GM18520 (cell line): ENCODE measurements at regions not wholly inside any gene's neighbourhood (a gene's known extent, or its start where the extent isn't known, plus 50 kb on each side); places are given as distances from the start of the nearest gene placed in this dataset.
"Not testable (repeated sequence)": the region's sequence is repeated elsewhere in the genome, so short reads cannot be mapped to it uniquely, and the experiment has no call there.

Experiments
- ATAC-seq: cut with Tn5 transposase; IDR thresholded peaks from one replicate; pipeline ENCODE4 v1.9.1; 2021; ENCODE audit not compliant: unreplicated experiment

GRCh38 chr7:65069476-65069875 is 63.0 kb upstream of the ERV3-1 start:
- not testable (repeated sequence) for ATAC-seq

- not testable (repeated sequence) for ATAC-seq
Observed at GRCh38 chr7:65062566-65062965, 56.1 kb upstream of the ERV3-1 start.

DNA sequence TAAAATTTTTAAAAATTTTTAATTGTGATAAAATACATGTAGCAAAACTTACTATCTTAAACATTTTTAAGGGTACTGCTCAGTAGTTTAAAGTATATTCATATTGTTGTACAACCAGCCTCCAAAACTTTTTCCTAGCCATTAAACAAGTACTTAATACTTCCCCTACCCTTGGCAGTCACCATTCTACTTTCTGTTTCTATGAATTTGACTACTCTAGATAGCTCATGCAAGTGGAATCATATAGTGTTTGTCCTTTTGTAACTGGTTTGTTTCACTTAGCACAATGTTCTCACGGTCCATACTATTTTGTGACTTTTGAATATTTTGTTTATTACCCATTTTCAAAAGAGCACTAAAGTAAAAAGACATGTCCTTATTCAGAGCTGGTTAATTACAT is 52.8 kb upstream of the ERV3-1 start:
- not testable (repeated sequence) for ATAC-seq
